ENCODE measurements at regions not wholly inside any gene's neighbourhood (a gene's known extent, or its start where the extent isn't known, plus 50 kb on each side); places are given as distances from the start of the nearest gene placed in this dataset.
"Not testable (repeated sequence)": the region's sequence is repeated elsewhere in the genome, so short reads cannot be mapped to it uniquely, and the experiment has no call there.

GRCh38 chr16:49940464-49941224 lies 84.4 kb upstream of the CNEP1R1 start:
- no peak for DNase-seq

GRCh38 chr16:49944221-49944620 lies 80.8 kb upstream of the CNEP1R1 start:
- no peak for DNase-seq

- DNase-seq: no peak
Observed at GRCh38 chr16:49947907-49948678, 76.9 kb upstream of the CNEP1R1 start.

- DNase-seq: peak in 1 of 2 experiments; percentile 10
Observed at GRCh38 chr16:49951574-49952195, 73.3 kb upstream of the CNEP1R1 start.

GRCh38 chr16:49952386-49952785 lies 72.6 kb upstream of the CNEP1R1 start:
- DNase-seq: no peak

GRCh38 chr16:49953090-49953489 lies 71.9 kb upstream of the CNEP1R1 start:
- no peak for DNase-seq

GRCh38 chr16:49955858-49956257 lies 69.2 kb upstream of the CNEP1R1 start:
- no peak for DNase-seq

- no peak for DNase-seq
Observed at GRCh38 chr16:49956915-49957314, 68.1 kb upstream of the CNEP1R1 start.

- DNase-seq: no peak
Observed at GRCh38 chr16:49958448-49958847, 66.6 kb upstream of the CNEP1R1 start.

GRCh38 chr16:49959552-49960277 lies 65.3 kb upstream of the CNEP1R1 start:
- DNase-seq: no peak

GRCh38 chr16:49961089-49961488 lies 63.9 kb upstream of the CNEP1R1 start:
- no peak for DNase-seq

- not testable (repeated sequence) for DNase-seq
Observed at GRCh38 chr16:49962566-49962965, 62.5 kb upstream of the CNEP1R1 start.

- no peak for DNase-seq
Observed at GRCh38 chr16:49964316-49964715, 60.7 kb upstream of the CNEP1R1 start.

- DNase-seq: no peak
Observed at GRCh38 chr16:49964973-49965372, 60.1 kb upstream of the CNEP1R1 start.

GRCh38 chr16:49967012-49967559 lies 57.9 kb upstream of the CNEP1R1 start:
- DNase-seq: no peak

GRCh38 chr16:49969091-49970030 lies 55.7 kb upstream of the CNEP1R1 start:
- DNase-seq: peak in 1 of 2 experiments; percentile 19

- no peak for DNase-seq
Observed at GRCh38 chr16:49970797-49971431, 54.1 kb upstream of the CNEP1R1 start.

- DNase-seq: no peak
Observed at GRCh38 chr16:49972280-49972679, 52.7 kb upstream of the CNEP1R1 start.

GRCh38 chr16:49972961-49973360 lies 52.1 kb upstream of the CNEP1R1 start:
- no peak for DNase-seq

Data from NCI-H524 (cell line).